HG03060 (cell line): ENCODE measurements at regions not wholly inside any gene's neighbourhood (a gene's known extent, or its start where the extent isn't known, plus 50 kb on each side); places are given as distances from the start of the nearest gene placed in this dataset.

ENCODE experiments used
- ATAC-seq: cut with Tn5 transposase; IDR thresholded peaks from one replicate; pipeline ENCODE4 v1.9.1; 2021; ENCODE audit warnings: low read depth, moderate number of reproducible peaks; ENCODE audit not compliant: unreplicated experiment

DNA sequence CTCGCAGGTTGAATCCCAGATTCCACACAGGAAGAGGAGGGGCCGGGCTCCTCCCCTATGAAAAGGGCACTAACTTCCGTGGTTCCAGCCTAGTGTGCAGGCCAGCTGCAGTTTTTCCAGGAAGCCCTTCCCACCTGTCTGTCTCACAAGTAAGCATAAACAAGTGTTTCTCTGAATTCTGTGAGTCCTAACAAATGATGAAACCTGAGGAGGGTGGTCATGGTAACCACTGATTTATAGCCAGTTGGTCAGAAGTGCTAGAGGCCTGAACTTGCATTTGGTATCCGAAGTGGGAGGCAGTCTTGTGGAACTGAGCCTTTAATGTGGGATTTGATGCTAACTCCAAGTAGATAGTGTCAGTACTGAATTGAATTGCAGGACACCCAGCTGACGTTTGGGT, 54.7 kb upstream of the STEAP4 start:
- no peak for ATAC-seq

- no peak for ATAC-seq
Measured at GRCh38 chr7:88358881-88359280, 52.2 kb upstream of the STEAP4 start.

- no peak for ATAC-seq
Measured at GRCh38 chr7:88358526-88358838, 51.8 kb upstream of the STEAP4 start.

DNA sequence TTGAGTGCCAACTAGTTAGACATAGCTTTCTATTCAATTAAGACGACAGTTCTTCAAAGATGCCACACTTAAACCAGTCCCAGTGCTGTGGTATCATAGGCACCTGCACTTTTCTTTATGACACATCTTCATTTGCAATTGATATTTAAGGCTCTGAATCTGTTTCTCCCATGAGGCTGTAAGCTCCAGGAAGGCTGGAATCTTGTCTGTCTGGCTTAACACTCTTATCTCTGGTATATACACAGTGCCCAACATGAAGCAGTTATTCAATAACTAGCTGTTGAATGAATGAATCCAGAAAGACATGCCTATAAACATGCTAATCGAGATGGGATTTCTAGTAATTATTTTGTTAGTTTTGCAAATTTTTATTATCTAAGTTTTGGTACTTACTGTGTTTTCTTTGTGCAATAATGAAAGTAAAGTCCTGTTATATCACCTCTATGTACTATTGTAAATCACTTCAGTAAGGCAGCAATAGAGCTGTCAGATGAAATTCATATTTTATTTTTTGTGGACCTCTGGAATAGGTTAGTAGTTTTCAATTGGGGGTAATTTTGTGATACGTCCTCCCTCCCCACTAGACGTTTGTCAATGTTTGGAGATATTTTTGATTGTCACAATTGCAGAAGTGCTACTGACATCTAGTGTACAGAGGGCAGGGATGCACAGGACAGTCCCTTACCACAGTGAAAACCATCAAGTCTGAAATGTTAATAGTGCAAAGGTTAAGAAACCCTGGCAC, 51.3 kb upstream of the STEAP4 start:
- ATAC-seq: no peak

- no peak for ATAC-seq
Measured at GRCh38 chr7:88357294-88357693, 50.6 kb upstream of the STEAP4 start.
